ENCODE measurements at regions not wholly inside any gene's neighbourhood (a gene's known extent, or its start where the extent isn't known, plus 50 kb on each side); places are given as distances from the start of the nearest gene placed in this dataset.

- Histone ChIP-seq H3K27me3 (no peaks in the 10 kb centered on the region), H3K4me1 (no peaks in the 10 kb centered on the region), H3K4me3 (ENCODE audit: low read depth, low read length) (no peak overlapping the region), H3K9me3 (no peaks in the 10 kb centered on the region), H3K36me3 (no peaks in the 10 kb centered on the region)
- no peak for DNase-seq
- TF ChIP-seq, protein P1, sequence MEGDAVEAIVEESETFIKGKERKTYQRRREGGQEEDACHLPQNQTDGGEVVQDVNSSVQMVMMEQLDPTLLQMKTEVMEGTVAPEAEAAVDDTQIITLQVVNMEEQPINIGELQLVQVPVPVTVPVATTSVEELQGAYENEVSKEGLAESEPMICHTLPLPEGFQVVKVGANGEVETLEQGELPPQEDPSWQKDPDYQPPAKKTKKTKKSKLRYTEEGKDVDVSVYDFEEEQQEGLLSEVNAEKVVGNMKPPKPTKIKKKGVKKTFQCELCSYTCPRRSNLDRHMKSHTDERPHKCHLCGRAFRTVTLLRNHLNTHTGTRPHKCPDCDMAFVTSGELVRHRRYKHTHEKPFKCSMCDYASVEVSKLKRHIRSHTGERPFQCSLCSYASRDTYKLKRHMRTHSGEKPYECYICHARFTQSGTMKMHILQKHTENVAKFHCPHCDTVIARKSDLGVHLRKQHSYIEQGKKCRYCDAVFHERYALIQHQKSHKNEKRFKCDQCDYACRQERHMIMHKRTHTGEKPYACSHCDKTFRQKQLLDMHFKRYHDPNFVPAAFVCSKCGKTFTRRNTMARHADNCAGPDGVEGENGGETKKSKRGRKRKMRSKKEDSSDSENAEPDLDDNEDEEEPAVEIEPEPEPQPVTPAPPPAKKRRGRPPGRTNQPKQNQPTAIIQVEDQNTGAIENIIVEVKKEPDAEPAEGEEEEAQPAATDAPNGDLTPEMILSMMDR (IDR thresholded peaks at IDR 0.05; ENCODE audit: low read depth, low read length), result no peak
Observed at GRCh38 chr2:118732432-118732831, 115.0 kb downstream of the EN1 start.

DNA sequence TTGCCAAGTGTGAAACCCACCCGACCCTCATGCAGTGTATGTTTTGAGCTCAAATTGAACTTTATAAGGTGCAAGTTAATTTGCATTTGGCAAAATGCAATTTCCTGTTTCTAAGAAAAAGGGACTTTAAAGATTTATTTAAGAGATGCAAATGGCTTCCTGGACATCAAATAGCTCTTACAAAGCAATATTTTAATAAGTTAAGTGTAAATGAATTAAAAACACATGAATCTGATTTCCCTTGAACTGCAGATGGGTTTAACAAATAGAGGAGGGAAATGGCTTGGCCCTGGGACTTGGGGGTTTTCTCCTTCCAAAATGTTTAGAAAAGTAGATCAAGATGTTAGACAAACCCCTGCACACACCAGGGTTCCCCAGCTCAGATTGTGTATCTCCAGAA is 116.0 kb downstream of the EN1 start:
- no peaks in the 10 kb centered on the region for H3K4me1 ChIP-seq
- no peak overlapping the region for H3K4me3 ChIP-seq (ENCODE audit: low read depth, low read length)
- no peaks in the 10 kb centered on the region for H3K9me3 ChIP-seq
- TF ChIP-seq, protein P1 (IDR thresholded peaks at IDR 0.05; ENCODE audit: low read depth, low read length), result no peak
- no peaks in the 10 kb centered on the region for H3K36me3 ChIP-seq
- H3K27me3 ChIP-seq, result no peaks in the 10 kb centered on the region
- no peak for DNase-seq

DNA sequence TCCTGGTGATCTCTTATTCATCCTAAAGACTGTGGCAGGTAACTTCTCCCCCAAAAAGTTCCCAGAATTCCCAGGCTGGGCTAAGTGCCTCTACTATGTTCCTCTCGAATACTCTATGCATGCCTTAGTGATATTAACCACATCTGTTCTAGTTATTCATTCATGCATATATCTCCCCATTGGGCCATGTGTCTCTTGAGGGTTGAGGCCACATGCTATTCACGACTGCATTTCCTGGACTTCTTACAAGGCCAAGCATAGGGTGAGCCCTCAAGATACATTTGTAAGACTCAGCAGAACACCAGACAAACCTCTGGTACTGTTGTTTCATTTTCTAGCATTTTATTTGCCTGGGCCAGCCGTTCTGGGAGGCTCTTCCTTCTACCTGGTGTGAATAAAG is 117.0 kb downstream of the EN1 start:
- Histone ChIP-seq H3K9me3 (no peaks in the 10 kb centered on the region), H3K36me3 (no peaks in the 10 kb centered on the region), H3K4me3 (ENCODE audit: low read depth, low read length) (no peak overlapping the region), H3K4me1 (no peaks in the 10 kb centered on the region), H3K27me3 (no peaks in the 10 kb centered on the region)
- TF ChIP-seq, protein P1 (IDR thresholded peaks at IDR 0.05; ENCODE audit: low read depth, low read length), result no peak
- DNase-seq, result no peak

GRCh38 chr2:118729760-118730159 is 117.7 kb downstream of the EN1 start:
- no peaks in the 10 kb centered on the region for H3K36me3 ChIP-seq
- no peaks in the 10 kb centered on the region for H3K27me3 ChIP-seq
- H3K9me3 ChIP-seq, result no peaks in the 10 kb centered on the region

GRCh38 chr2:118728984-118729383 is 118.5 kb downstream of the EN1 start:
- Histone ChIP-seq H3K36me3 (no peaks in the 10 kb centered on the region), H3K9me3 (no peaks in the 10 kb centered on the region), H3K4me1 (no peaks in the 10 kb centered on the region), H3K4me3 (ENCODE audit: low read depth, low read length) (no peak overlapping the region), H3K27me3 (no peaks in the 10 kb centered on the region)
- DNase-seq, result no peak
- TF ChIP-seq, protein P1 (IDR thresholded peaks at IDR 0.05; ENCODE audit: low read depth, low read length), result no peak

More at GRCh38 chr2:118729760-118730159, 117.7 kb downstream of the EN1 start:
- H3K4me3 ChIP-seq (ENCODE audit: low read depth, low read length), result no peak overlapping the region
- TF ChIP-seq, protein P1 (IDR thresholded peaks at IDR 0.05; ENCODE audit: low read depth, low read length), result no peak
- no peak for DNase-seq
- no peaks in the 10 kb centered on the region for H3K4me1 ChIP-seq

GRCh38 chr2:118726821-118727220 is 120.6 kb downstream of the EN1 start:
- no peaks in the 10 kb centered on the region for H3K36me3 ChIP-seq
- TF ChIP-seq, protein P1 (IDR thresholded peaks at IDR 0.05; ENCODE audit: low read depth, low read length), result no peak
- H3K9me3 ChIP-seq, result no peaks in the 10 kb centered on the region
- H3K4me3 ChIP-seq (ENCODE audit: low read depth, low read length), result no peak overlapping the region
- no peaks in the 10 kb centered on the region for H3K27me3 ChIP-seq
- H3K4me1 ChIP-seq, result no peaks in the 10 kb centered on the region
- DNase-seq, result no peak

Data from BE2C (cell line).